Keratinocyte (primary cell): ENCODE measurements at regions not wholly inside any gene's neighbourhood (a gene's known extent, or its start where the extent isn't known, plus 50 kb on each side); places are given as distances from the start of the nearest gene placed in this dataset.
A peak's percentile ranks its signal among the peaks of the same experiment; 100 is the strongest.

ENCODE experiments used
- DNase-seq: peaks from one replicate; pipeline ENCODE4 v3.0.0-alpha.2; 2011; ENCODE audit warnings: low read depth, missing footprints, low spot score
- FAIRE-seq: peaks from 2 replicates; lab custom pipeline; 2011; peaks lifted over from hg19 to GRCh38; lab: Jason Lieb, UNC
- H2AFZ ChIP-seq: 2 replicates; pipeline ENCODE4 v1.6.0; 2012; ENCODE audit warnings: low read length, control low read depth, inconsistent platforms; ENCODE audit not compliant: control insufficient read depth
- H3K27ac ChIP-seq: 2 replicates; pipeline ENCODE4 v1.5.1; 2011; ENCODE audit warnings: low read length; ENCODE audit not compliant: control insufficient read depth, insufficient read depth
- H3K27me3 ChIP-seq: 3 replicates; pipeline ENCODE4 v1.6.0; 2011; ENCODE audit warnings: low read length; ENCODE audit not compliant: control insufficient read depth, insufficient read depth; ENCODE audit errors: extremely low read depth
- H3K36me3 ChIP-seq, 2 experiments: 2 replicates in 1 of 2; 3 replicates in 1 of 2; pipeline ENCODE4 v1.5.1; 2011; ENCODE audit warnings: low read length in 2 of 2, mild to moderate bottlenecking in 1 of 2; ENCODE audit not compliant: control insufficient read depth in 2 of 2, insufficient read depth in 2 of 2; ENCODE audit errors: extremely low read depth in 1 of 2
- H3K4me1 ChIP-seq: 3 replicates; pipeline ENCODE4 v1.5.1; 2011; ENCODE audit warnings: low read length; ENCODE audit not compliant: control insufficient read depth, insufficient read depth; ENCODE audit errors: extremely low read depth
- H3K4me2 ChIP-seq: 3 replicates; pipeline ENCODE4 v1.6.0; 2011; ENCODE audit warnings: low read depth, low read length; ENCODE audit not compliant: control insufficient read depth, insufficient read depth; ENCODE audit errors: extremely low read depth
- H3K4me3 ChIP-seq, 3 experiments: fragments of 200-600 bp in 1 of 3; sonication (generic) in 1 of 3; 2 replicates in 2 of 3; 3 replicates in 1 of 3; pipeline ENCODE4 v1.5.1; 2011 to 2016; ENCODE audit warnings: low read length in 3 of 3, mild to moderate bottlenecking in 3 of 3, control low read depth in 2 of 3, inconsistent platforms in 1 of 3, low read depth in 1 of 3, mixed read lengths in 1 of 3, mixed run types in 1 of 3, moderate library complexity in 1 of 3; ENCODE audit not compliant: control insufficient read depth in 2 of 3, insufficient read depth in 2 of 3; ENCODE audit errors: extremely low read depth in 1 of 3
- H3K79me2 ChIP-seq: 2 replicates; pipeline ENCODE4 v1.6.0; 2012; ENCODE audit warnings: low read length; ENCODE audit not compliant: control insufficient read depth, insufficient read depth
- H3K9ac ChIP-seq: 3 replicates; pipeline ENCODE4 v1.6.0; 2011; ENCODE audit warnings: low read length; ENCODE audit not compliant: control insufficient read depth, insufficient read depth; ENCODE audit errors: extremely low read depth
- H3K9me1 ChIP-seq: 3 replicates; pipeline ENCODE4 v1.6.0; 2011; ENCODE audit warnings: low read length; ENCODE audit not compliant: control insufficient read depth, insufficient read depth; ENCODE audit errors: extremely low read depth
- H3K9me3 ChIP-seq: 2 replicates; pipeline ENCODE4 v1.5.1; 2012; ENCODE audit warnings: low read depth, low read length; ENCODE audit not compliant: control insufficient read depth
- H4K20me1 ChIP-seq: 3 replicates; pipeline ENCODE4 v1.6.0; 2011; ENCODE audit warnings: low read length; ENCODE audit not compliant: control insufficient read depth, insufficient read depth; ENCODE audit errors: extremely low read depth
- EZH2 ChIP-seq: IDR thresholded peaks from one replicate; pipeline ENCODE4 v1.6.1; 2012; ENCODE audit warnings: inconsistent platforms, mild to moderate bottlenecking, low read length, moderate library complexity
- dilution Hi-C: fragments of 300-500 bp; cut with MboI; formaldehyde crosslinking; loops from one replicate; pipeline ENCODE4 v1.7.0; 2020; ENCODE audit warnings: low sequenced_read_pairs; ENCODE audit not compliant: extremely low pct_ligation_motif_present
- TF ChIP-seq, protein P1 (sequence below), 3 experiments: IDR thresholded peaks in 1 of 3; conservative IDR thresholded peaks in 1 of 3; optimal IDR thresholded peaks in 1 of 3; 2 replicates in 2 of 3; 3 replicates in 1 of 3; pipeline versions ENCODE3 to v1.5.1; 2011; ENCODE audit warnings: low read length in 3 of 3, mild to moderate bottlenecking in 3 of 3, moderate library complexity in 2 of 3, control low read depth in 1 of 3, inconsistent platforms in 1 of 3; ENCODE audit not compliant: insufficient read depth in 2 of 3; ENCODE audit errors: extremely low read depth in 1 of 3

GRCh38 chr6:3536901-3537300 is 80.1 kb upstream of the SLC22A23 start:
- no peak overlapping the region for H3K27ac ChIP-seq
- no peaks in the 10 kb centered on the region for H3K36me3 ChIP-seq
- no peak for FAIRE-seq
- H3K27me3 ChIP-seq = no peaks in the 10 kb centered on the region
- no peak overlapping the region for H3K4me2 ChIP-seq
- H3K9me3 ChIP-seq = no peaks in the 10 kb centered on the region
- H3K9me1 ChIP-seq = no peaks in the 10 kb centered on the region
- H2AFZ ChIP-seq = no peak overlapping the region
- peaks cover 9% of the 10 kb centered on the region for H3K4me1 ChIP-seq
- H3K9ac ChIP-seq = no peak overlapping the region
- no peak for DNase-seq
- no peak overlapping the region for H3K4me3 ChIP-seq
- dilution Hi-C loops = no loop called here
- TF ChIP-seq, protein P1, sequence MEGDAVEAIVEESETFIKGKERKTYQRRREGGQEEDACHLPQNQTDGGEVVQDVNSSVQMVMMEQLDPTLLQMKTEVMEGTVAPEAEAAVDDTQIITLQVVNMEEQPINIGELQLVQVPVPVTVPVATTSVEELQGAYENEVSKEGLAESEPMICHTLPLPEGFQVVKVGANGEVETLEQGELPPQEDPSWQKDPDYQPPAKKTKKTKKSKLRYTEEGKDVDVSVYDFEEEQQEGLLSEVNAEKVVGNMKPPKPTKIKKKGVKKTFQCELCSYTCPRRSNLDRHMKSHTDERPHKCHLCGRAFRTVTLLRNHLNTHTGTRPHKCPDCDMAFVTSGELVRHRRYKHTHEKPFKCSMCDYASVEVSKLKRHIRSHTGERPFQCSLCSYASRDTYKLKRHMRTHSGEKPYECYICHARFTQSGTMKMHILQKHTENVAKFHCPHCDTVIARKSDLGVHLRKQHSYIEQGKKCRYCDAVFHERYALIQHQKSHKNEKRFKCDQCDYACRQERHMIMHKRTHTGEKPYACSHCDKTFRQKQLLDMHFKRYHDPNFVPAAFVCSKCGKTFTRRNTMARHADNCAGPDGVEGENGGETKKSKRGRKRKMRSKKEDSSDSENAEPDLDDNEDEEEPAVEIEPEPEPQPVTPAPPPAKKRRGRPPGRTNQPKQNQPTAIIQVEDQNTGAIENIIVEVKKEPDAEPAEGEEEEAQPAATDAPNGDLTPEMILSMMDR (optimal IDR thresholded peaks at IDR 0.05 in 1 of 3, IDR thresholded peaks at IDR 0.05 in 1 of 3, conservative IDR thresholded peaks at IDR 0.05 in 1 of 3; ENCODE audit: extremely low read depth in 1 of 3, insufficient read depth in 2 of 3, low read length in 3 of 3) = no peak
- TF ChIP-seq EZH2 = no peak
- no peaks in the 10 kb centered on the region for H3K79me2 ChIP-seq
- H4K20me1 ChIP-seq = no peaks in the 10 kb centered on the region

DNA sequence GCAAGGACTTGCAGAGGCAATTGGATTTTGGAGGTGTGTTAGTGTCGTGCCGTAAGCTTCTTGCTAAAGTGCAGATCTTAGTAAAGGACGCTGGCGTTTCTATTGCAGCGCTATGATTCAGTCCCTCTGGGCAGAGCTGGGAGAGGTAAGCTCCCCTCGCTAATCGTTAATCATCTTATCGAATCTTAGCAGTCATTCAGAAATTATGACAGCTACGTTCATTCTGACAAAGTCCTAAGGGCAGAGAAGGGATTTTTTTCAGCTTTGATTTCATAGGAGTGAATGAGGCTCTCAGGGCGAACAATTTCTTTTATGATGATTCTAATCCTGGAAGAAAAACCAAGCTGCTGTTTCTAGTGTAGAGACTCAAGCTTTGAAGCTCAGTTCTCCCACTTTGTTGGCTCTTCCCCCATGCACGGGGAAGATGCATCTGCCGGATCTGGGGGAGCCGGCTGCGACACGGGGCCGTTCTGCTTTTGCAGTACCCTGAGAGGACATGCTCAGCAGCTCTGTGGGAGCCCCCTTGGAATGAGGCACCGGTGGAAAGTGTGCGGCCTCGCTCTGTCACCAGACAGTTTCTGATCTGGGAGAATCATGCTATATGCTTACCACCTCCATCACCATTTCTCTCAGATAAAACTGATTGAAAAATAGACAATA is 79.1 kb upstream of the SLC22A23 start:
- Histone ChIP-seq H3K4me2 (peak overlapping the region; percentile 69), H3K4me1 (peaks cover 9% of the 10 kb centered on the region), H4K20me1 (no peaks in the 10 kb centered on the region), H3K9me3 (no peaks in the 10 kb centered on the region), H2AFZ (no peak overlapping the region), H3K27ac (no peak overlapping the region), H3K4me3 (peak overlapping the region in 2 of 3 experiments; percentile 6 to 11), H3K9ac (no peak overlapping the region), H3K27me3 (no peaks in the 10 kb centered on the region), H3K9me1 (no peaks in the 10 kb centered on the region), H3K79me2 (no peaks in the 10 kb centered on the region), H3K36me3 (no peaks in the 10 kb centered on the region)
- DNase-seq (no peak), FAIRE-seq (peak; percentile 85)
- TF ChIP-seq, protein P1 (optimal IDR thresholded peaks at IDR 0.05 in 1 of 3, IDR thresholded peaks at IDR 0.05 in 1 of 3, conservative IDR thresholded peaks at IDR 0.05 in 1 of 3; ENCODE audit: extremely low read depth in 1 of 3, insufficient read depth in 2 of 3, low read length in 3 of 3) = no peak
- no peak for TF ChIP-seq EZH2
- dilution Hi-C loops = no loop called here
